ACHN (cell line): ENCODE measurements at regions not wholly inside any gene's neighbourhood (a gene's known extent, or its start where the extent isn't known, plus 50 kb on each side); places are given as distances from the start of the nearest gene placed in this dataset.

Experiments
- DNase-seq: peaks from one replicate; pipeline ENCODE4 v3.0.0-alpha.2; 2015
- in situ Hi-C: cut with HindIII; loops from 2 replicates; pipeline ENCODE4 v1.10.0; 2017; ENCODE audit warnings: low sequenced_read_pairs, low pct_ligation_motif_present, low pct_unique_long_range_greater_than_20kb

- in situ Hi-C loops, result no loop called here
- no peak for DNase-seq
Measured at GRCh38 chr12:4045786-4046494, 172.7 kb upstream of the PARP11 start.

- in situ Hi-C loops, result no loop called here
- no peak for DNase-seq
Measured at GRCh38 chr12:4044736-4045730, 171.8 kb upstream of the PARP11 start.

- in situ Hi-C loops, result no loop called here
- no peak for DNase-seq
Measured at GRCh38 chr12:4044101-4044500, 170.9 kb upstream of the PARP11 start.

GRCh38 chr12:4041187-4041885 is 168.1 kb upstream of the PARP11 start:
- in situ Hi-C loops, result no loop called here
- DNase-seq, result no peak

- DNase-seq, result no peak
- in situ Hi-C loops, result no loop called here
Measured at GRCh38 chr12:4039931-4040330, 166.7 kb upstream of the PARP11 start.

GRCh38 chr12:4037747-4038312 is 164.6 kb upstream of the PARP11 start:
- in situ Hi-C loops, result no loop called here
- peak; percentile 72 for DNase-seq

GRCh38 chr12:4036671-4037271 is 163.6 kb upstream of the PARP11 start:
- in situ Hi-C loops, result no loop called here
- DNase-seq, result no peak

- DNase-seq, result no peak
- in situ Hi-C loops, result no loop called here
Measured at GRCh38 chr12:4034921-4035320, 161.7 kb upstream of the PARP11 start.

- in situ Hi-C loops, result no loop called here
- no peak for DNase-seq
Measured at GRCh38 chr12:4032924-4033615, 159.9 kb upstream of the PARP11 start.

- in situ Hi-C loops, result no loop called here
- peak; percentile 64 for DNase-seq
Measured at GRCh38 chr12:4031703-4032291, 158.6 kb upstream of the PARP11 start.

GRCh38 chr12:4030929-4031702 is 157.9 kb upstream of the PARP11 start:
- peak; percentile 100 for DNase-seq
- in situ Hi-C loops, result no loop called here

GRCh38 chr12:4027412-4027811 is 154.2 kb upstream of the PARP11 start:
- peak; percentile 26 for DNase-seq
- in situ Hi-C loops, result no loop called here

GRCh38 chr12:4026517-4026916 is 153.3 kb upstream of the PARP11 start:
- in situ Hi-C loops, result no loop called here
- DNase-seq, result no peak

- DNase-seq, result no peak
Measured at GRCh38 chr12:4026020-4026358, 152.8 kb upstream of the PARP11 start.

GRCh38 chr12:4025181-4026019 is 152.2 kb upstream of the PARP11 start:
- DNase-seq, result no peak
- in situ Hi-C loops, result no loop called here

More at GRCh38 chr12:4026020-4026358, 152.8 kb upstream of the PARP11 start:
- in situ Hi-C loops, result no loop called here

GRCh38 chr12:4024701-4025100 is 151.5 kb upstream of the PARP11 start:
- in situ Hi-C loops, result no loop called here
- no peak for DNase-seq
